HG03469 (cell line): ENCODE measurements at regions not wholly inside any gene's neighbourhood (a gene's known extent, or its start where the extent isn't known, plus 50 kb on each side); places are given as distances from the start of the nearest gene placed in this dataset.
"Not testable (repeated sequence)": the region's sequence is repeated elsewhere in the genome, so short reads cannot be mapped to it uniquely, and the experiment has no call there.

Experiments
- ATAC-seq: cut with Tn5 transposase; IDR thresholded peaks from one replicate; pipeline ENCODE4 v1.9.1; 2021; ENCODE audit warnings: mild to moderate bottlenecking, moderate library complexity, moderate number of reproducible peaks; ENCODE audit not compliant: unreplicated experiment

DNA sequence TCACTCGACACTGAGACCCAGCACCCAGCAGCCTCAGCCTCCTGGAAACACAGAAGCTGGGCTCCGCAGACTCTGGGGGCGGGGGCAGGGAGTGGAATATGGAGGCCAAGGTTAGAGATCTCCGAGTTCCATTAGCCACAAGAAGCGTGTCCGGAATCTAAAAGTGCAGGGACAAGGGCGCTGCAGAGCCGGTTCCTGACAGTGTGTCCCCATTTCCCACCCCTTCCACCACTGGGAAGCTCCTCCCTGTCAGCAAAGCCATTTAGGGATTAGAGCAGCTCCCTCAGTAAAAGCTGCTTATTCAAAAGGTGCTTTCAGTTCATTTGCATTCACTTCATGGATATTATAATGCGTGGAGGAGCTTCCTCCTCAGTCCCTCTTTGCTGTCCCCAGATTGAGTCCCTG is 74.1 kb upstream of the HSPA9 start:
- ATAC-seq, result no peak

DNA sequence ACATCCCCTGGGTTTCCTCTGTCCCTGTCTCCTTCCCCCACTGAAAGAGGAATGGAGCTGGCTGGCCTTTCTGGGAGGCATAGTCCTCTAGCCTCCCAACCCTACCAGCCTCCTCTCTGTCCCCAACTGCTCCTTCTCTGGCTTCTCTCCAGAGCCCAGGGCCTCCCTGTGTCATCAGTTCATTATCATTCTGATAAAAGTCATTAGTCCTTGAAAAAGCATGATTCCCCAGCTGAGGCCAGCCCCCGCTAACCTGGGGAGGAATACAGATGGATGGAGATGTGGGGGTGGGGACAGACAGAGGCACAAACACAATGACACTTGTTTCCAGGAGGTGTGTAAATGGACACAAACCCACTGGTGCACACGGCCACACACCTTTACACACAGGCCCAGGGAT is 73.6 kb upstream of the HSPA9 start:
- no peak for ATAC-seq

DNA sequence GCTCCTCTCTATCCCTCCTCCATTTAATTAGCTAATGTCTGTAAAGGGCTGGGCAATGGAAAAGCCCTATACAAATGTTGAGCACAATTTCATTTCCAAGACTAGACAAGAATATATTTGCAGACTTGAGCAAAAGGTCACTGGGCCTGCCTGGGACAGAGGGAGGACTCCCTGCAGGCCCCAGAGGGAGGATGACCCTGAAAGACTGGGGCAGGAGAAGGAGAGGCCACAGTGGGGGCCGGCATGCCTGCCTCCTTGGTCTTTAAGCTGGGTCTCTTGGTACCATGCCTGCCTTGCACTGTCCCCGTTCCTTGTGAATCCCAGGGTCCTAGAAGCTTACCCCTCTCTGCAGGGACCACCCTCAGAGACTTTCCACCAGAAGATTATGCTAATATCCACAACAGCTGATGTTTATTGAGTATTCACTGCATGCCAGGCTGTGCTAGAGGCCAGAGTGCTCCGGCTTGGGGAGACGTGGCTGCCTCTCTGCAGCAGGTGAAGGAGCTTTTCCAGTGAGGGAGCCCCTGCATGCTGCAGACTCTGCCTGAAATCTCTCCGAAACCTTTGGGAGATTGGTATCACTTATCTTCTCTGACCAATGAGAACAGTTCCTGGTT is 72.7 kb upstream of the HSPA9 start:
- no peak for ATAC-seq

DNA sequence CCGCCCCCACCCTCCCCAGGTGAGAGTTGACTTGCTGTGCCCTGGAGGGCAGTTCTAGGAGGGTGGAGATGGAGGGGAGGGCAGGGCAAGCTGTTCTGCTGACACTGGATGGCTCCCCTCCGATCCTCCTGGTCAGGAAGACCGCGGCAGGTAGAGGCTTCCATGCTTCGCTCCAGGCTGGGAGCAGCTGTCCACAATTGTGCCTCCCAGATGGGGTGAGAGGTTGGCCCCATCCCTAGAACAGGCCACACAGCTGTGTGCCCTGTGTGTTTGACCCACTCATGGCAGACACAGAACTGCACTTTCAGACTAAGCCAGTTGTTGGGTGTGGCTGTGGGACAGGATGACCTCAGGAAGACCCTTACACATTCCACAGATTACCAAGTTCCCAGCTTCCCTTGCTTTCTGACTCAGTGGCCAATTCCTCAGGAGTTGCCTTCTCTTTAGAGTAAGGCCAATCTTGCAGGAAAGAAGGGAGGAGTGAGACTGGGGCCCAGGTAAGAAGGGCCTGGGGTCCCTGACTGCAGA is 72.1 kb upstream of the HSPA9 start:
- ATAC-seq, result no peak

DNA sequence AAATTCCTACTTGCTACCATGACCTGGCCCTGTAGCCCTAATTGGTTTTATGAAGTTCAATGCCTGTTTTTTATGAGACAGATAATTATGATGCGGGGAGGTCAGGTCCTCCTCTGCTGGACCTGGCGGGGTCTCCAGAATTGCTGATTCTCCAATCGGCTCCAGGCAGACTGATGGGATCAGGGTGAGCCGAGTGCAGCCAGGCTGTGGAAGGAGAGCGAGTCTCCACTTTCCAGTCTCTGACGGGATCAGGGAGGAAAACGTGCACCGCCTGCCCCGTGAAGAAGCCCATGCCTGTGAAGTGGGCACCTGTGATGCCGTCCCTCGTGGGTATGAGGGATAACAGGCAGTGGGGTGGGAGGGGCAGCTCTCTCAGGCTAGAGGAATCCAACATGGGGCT is 71.5 kb upstream of the HSPA9 start:
- ATAC-seq, result no peak

DNA sequence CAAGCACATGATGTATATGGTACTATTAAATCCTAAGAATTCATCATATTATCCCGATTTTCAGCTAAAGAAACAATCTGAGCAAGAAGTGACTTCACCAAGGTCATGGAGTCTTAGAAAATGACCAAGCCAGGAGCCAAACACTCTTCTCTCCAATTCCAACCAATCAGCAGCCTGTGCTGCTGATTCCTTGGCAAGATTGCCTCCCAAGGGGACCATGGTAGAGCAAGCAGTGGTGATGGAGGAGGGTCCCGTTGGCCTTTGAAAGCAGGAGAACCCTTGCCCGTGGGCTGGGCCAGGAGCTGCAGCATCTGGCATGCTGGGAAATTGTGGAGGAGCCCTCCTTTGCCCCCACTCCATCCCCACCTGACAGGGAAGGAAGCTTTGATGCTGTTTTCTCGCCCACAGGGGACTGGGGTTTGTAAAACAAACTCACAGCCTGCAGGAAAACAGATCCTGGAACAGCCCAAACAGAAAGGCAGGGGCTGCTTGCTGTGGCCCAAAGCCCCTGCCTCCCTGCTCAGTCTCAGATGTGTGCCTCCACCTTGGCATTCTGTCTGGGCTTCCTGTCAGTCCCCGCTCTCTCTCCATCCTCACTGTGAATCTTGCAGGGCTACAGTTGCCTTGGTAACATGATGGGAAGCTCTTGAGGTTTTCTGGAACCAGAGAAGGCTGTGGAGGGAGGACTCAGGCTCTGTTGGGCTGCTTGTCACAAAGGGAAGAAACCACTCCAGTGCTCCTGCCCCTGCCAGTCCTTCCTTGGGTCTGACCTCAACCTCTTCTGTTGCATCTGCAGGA is 70.8 kb upstream of the HSPA9 start:
- no peak for ATAC-seq

DNA sequence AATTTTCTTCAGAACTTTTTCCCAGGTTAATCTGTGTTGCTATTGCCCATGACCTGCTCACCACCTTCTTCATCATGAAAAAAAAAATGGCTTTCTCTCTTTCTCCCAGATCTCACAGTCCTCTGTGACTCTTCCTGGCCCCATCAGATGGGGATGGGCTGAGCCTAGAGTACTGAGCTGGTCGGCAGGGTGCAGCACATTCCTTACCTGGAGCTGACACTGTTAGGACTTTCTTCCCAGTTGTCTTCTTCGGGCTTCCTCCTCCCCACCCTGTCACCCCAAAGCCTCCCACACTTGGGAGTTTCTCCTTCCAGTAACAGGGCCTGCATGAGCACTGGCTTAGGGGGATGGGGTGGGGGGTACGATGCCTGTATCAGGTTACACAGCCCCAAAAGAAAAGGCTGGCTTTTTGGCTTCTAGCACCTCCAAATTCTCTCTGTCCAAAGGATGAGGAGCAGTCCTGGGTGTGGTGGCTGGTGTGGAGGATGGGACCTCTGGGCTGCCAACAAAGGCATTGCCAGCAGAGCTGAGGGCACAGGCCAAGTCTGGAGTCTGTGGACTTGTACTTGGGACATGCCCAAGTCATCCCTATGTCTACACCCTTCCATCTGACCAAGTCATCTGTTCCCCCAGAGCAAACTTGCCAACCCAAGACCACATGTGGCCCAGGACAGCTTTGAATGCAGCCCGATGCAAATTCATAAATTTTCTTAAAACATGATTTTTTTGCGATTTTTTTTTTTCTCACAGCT is 68.0 kb upstream of the HSPA9 start:
- no peak for ATAC-seq

DNA sequence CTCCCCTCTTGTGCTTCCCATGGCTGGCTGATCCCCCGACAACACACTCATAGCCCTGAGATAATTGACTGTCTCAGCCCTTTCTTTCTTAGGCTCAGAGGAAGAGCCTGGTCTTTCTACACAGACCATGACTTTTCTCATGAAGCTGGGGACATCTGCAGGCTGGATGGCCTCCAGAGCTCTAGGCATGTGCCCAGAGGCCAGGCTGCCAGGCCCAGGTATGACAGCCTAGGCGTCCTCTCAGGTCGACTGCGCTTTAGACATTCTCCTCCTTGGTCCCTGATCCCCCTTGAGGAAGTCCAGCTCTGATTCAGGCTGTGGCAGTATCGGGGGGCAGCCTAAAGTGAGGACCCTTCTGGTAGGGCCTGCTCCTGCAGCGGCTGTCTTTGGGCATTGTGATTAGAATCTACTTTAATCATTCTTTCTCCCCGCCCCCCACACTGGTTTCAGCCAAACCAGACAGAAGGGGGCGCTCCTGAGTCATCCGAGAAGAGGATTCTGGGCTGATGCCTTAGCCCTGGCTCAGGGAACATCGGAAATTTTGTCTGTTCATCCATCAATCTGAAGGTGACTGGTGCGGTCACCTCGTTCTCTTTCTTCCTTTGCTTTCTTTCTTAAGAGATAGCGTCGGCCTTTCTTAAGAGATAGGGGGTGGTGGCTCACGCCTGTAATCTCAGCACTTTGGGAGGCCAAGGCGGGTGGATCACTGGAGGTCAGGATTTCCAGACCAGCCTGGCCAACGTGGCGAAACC is 66.5 kb upstream of the HSPA9 start:
- no peak for ATAC-seq

DNA sequence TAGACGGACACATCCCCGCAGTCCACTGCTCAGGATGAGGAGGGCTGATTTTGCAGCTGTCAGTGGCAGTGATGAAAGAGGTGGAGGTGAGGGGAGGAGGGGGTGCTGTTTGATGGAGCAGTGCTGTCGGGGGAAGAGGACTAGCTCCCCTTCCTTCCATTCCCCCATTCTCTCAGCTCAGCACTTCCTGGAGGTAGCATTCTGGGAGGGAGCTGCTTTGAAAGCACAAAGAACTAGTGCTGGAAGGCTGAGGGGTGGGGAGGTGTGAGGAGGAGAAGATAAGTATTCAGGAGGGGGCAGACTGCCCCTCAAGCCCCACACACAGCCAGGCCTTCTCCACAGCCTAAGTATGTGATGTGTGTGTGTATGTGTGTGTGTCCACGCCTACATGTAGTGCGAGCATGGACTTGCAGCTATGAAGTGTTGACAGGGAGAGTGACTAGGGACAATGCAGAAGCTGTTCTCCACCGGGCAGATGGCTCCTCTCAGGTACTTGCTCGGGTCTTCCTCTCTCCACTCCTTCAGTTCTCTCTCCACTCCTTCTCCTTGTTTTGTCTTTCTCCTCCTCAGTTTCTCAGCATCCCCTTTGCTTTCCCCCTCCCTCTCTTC is 65.5 kb upstream of the HSPA9 start:
- no peak for ATAC-seq

DNA sequence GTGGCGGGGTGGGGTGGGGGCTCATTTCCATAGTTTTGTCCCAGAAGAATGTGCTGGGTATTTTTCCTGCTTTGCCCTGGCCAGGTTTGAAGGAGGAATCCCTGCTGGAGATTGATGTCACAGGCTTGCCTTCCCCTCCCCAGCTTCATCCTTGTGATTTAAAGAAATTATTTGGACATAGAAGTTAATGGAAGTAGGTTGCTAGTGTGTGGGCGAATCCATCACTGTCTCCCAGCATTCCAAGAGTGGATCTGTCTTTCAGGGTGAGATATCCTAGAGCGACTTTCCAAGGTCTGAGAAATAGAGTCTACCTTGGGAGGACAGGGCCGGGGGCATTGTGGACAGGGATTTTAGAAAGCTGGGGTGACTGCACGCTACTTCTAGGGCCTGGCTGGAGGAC is 64.9 kb upstream of the HSPA9 start:
- no peak for ATAC-seq

DNA sequence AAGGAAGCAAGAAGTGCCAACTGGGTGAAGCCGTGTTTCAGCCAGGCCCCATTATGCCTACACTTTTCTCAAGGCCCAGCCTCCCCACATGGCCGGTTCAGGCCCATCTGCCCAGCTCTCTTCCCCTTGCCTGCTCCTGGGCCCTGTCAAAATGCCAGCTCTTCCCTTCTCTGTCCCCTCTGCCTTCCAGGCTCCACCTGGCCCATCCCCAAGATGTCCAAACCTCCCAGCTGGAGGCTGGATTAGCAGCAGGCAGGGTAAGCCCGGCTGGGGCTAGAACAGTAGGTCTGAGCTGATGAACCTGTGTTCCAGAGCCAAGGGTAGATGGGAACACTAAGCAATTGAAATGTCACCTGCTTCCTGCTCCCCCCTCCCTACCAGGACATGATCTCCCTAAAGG is 64.1 kb upstream of the HSPA9 start:
- ATAC-seq, result no peak

DNA sequence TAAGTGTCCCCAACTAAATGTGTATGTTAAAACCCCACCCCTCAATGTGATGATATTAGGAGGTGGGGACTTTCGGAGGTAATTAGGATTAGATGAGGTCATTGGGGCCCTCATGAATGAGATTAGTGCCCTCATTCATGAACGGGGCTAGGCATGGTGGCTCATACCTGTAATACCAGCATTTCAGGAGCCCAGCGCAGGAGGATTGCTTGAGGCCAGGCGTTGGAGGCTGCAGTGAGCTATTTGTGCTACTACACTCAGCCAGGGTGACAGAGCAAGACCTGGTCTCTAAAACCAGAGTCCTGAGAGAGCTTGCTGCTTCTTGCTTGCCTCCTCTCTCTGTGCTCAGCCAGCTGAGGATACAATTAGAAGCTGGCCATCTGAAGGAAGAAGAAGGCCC is 62.1 kb upstream of the HSPA9 start:
- no peak for ATAC-seq

DNA sequence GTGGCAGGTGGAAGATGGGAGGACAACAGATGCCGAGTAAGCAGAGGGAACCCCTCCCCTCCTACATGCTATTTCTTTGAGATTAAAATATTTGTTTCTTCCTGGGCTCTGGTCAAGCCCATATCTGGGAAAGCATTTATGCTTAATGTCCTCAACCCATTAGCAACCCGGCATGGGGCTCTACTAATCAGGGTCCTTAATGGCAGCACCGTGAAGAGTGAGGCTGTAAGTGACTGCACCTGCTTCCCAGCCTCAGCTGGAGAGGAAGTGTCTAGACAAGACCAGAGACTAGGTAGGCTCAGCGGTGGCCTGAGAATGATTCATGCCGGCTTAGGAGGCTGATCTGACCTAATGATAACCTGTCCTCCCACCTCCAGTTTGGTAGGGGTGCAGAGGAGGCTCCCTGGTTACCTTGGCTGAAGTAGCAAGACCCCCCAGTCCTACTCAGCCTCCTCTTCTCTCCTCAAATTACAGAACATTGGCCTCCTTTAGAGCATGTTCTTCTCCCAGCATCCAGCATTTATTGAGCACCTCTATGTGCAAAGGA is 61.3 kb upstream of the HSPA9 start:
- no peak for ATAC-seq

DNA sequence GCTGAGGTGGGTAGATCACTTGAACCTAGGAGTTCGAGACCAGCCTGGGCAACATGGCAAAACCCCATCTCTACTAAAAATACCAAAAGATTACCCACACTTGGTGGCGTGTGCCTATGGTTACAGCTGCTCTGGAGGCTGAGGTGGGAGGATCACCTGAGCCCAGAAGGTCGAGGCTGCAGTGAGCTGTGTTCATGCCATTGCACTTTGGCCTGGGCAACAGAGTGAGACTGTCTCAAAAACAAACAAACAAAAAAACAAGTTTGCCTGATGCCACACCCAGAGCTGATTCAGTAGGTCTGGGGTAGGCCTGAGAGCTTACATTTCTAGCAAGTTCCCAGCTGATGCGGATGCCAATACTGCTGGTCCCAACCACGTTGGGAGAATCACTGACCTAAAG is 60.5 kb upstream of the HSPA9 start:
- no peak for ATAC-seq

DNA sequence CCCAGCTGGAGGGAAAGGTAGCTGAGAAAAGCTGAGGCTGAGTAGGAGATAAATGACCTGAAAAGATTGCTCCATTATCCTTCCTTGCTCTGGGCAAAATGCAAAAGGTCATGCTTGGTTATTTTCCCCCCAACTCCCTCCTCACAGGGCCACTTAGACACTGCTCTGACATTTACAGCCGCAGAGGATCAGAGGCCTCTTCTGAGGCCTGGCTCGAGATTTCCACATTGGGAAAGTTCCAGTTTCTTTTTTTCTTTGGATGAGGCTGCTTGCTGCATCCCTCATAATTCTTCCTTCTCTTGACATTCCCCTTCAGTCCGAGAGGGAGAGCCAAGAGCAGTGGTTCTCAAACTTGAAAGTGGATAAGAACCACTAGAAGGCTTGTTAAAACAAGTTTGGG is 60.1 kb upstream of the HSPA9 start:
- no peak for ATAC-seq

DNA sequence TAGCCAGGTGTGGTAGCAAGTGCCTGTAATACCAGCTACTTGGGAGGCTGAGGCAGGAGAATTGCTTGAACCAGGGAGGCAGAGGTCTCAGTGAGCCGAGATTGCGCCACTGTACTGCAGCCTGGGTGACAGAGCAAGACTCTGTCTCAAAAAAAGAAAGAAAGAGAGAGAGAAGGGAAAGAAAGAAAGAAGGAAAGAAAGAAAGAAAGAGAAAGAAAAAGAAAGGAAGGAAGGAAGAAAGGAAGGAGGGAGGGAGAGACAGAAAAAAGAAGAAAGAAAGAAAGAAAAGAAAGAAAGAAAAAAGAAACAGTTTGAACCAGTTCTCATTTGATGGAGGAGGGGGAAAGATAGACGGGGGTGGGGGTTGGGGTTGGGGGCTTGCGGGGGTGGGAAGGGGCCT is 59.6 kb upstream of the HSPA9 start:
- not testable (repeated sequence) for ATAC-seq

DNA sequence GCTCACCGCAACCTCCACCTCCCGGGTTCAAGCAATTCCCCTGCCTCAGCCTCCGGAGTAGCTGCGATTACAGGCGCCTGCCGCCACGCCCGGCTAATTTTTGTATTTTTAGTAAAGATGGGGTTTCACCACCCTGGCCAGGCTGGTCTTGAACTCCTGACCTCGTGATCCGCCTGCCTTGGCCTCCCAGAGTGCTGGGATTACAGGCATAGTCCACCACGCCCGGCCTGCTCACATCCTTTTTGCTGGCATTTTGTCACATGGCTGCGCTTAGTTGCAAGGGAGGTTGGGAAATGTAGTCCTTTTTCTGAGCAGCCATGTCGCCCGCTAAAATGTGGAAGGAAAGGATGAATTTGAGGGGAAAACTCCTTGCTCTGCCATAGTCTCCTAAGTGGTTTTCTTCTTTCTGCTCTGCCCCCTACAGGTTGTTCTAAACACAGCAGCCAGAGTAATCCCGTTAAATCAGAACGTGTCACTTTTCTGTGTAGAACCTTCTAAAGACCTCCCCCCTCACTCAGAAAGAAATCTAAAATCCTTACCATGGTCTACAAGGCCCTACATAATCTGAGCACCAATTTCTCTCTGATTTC is 57.8 kb upstream of the HSPA9 start:
- ATAC-seq, result no peak

DNA sequence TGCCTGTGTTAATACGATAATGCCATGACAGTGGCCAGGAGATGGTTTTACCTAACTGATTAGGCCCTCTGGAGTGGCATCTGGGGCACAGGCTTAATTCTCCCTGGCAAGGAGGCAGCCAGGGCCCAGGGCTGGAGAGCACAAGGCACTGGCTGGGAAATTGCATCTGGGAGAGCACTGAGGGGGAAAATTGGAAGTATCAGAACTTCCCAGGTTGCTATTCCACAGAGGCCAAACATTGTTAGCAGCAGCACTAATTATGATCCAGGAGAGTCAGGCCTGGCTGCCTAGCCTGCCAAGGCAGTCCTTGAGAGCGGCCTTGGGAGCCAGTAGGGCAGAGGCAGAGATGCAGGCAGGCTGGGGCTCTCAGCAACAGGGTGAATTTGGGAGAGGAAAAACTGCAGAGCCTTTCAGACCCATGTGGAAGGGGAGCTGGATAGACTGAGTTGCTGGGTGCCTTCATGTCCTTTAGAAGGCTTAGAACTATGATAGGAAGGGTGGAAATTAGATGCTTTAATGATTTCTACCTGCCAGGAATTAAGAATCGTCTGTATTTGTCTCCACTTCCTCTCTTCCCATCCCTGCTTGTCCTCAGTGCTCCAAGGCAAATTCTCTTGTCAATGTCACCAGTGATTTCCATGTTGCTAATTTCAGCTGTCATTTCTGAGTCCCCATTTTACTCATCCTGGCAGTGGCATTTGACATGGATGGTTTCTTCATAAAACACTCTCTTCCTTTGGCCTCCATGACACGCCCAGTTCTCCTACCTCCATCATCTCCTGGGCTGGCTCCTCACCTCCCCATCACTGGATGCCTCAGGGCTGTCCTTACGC is 56.1 kb upstream of the HSPA9 start:
- ATAC-seq, result no peak

DNA sequence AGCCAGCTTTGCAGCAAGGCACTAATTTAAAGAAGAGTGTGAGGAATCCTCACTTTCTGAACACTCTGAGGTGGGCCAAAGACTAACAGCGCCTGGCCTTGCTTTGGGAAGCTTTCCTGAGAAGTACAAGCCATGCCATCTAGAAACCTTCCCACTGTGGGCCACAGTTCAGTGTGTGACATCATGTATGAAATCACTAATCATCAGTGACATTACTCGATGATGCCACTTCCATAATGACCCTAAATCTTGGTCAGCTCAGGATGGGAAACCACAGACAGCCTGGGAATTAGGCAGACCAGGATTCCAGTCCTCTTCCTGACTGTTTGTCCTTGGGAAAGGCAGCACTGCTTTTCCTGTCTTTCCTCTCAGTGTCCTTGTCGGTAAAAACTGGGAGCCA is 54.2 kb upstream of the HSPA9 start:
- ATAC-seq, result no peak
